ENCODE measurements at regions not wholly inside any gene's neighbourhood (a gene's known extent, or its start where the extent isn't known, plus 50 kb on each side); places are given as distances from the start of the nearest gene placed in this dataset.

- DNase-seq = no peak
Observed at GRCh38 chr5:173785866-173786265, 102.3 kb upstream of the CPEB4 start.

GRCh38 chr5:173786286-173787187 lies 101.6 kb upstream of the CPEB4 start:
- no peak for DNase-seq

DNA sequence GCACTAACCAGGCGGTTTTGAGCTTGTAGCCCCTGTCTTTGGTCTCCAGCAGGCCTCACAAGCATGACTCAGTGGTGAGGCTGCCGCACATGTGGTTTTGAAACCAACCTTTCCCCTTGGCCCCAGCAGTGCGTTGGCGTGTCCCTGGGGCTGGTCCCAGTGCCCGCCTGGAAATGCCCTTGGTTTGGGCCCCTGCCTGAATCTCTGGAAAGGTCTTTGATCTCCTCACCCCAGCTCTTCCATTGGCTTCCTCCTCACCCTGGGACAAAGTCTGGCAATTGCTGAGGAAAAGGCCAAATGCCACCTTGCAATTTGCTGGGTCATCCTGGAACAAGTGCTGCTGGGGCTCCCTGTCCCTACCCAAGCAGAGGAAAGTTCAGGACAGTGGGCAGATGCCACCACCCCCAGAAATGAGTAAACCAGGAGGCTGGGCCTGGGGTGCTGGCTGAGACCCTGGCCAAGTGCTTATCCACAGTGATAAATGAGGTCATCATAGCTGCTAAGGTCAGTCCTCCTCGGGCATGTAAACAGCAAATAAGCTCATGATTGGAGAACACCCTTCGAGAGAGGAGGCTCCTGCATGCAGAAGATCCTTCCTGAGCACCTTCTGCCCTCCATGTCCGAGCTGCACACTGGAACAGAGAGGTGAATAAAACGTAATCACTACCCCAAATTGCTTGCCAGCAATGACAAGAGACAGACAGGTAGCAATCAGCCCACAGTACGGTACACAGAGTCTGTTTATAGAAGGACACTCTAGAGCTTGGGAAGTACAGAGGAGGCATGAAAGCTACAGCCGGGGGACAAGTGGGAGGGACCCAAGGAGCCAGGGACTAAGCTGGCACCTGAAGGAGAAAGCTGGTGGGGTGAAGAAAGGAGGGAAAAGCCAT lies 98.9 kb upstream of the CPEB4 start:
- DNase-seq = no peak

DNA sequence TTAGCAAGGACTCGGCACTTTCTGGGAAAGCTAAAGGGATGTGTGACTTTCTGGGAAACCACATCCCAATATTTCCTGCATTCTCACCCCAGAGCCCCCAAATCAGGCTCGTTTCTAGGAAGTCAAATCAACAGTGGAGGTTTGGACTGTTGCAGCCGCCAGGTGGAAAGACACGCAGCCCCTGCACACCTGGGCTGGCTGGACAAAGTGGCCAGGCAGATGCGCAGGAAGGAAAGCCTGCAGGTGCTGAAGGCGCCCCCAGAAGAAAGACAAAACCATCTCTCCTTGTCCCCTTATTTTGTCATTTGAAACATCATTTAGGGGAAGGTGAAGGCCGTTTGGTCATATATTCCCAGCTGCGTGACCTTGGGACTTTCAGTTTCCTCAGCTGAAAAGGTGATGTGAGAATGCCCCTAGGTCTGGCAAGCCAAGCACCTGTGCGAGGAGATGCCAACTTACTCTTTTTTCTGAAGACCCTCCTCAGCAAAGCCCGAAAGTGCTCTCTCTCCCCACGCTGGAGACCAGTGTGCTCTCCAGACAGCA lies 97.9 kb upstream of the CPEB4 start:
- no peak for DNase-seq

GRCh38 chr5:173790836-173791546 lies 97.2 kb upstream of the CPEB4 start:
- DNase-seq = no peak

GRCh38 chr5:173791878-173792277 lies 96.3 kb upstream of the CPEB4 start:
- DNase-seq = no peak

DNA sequence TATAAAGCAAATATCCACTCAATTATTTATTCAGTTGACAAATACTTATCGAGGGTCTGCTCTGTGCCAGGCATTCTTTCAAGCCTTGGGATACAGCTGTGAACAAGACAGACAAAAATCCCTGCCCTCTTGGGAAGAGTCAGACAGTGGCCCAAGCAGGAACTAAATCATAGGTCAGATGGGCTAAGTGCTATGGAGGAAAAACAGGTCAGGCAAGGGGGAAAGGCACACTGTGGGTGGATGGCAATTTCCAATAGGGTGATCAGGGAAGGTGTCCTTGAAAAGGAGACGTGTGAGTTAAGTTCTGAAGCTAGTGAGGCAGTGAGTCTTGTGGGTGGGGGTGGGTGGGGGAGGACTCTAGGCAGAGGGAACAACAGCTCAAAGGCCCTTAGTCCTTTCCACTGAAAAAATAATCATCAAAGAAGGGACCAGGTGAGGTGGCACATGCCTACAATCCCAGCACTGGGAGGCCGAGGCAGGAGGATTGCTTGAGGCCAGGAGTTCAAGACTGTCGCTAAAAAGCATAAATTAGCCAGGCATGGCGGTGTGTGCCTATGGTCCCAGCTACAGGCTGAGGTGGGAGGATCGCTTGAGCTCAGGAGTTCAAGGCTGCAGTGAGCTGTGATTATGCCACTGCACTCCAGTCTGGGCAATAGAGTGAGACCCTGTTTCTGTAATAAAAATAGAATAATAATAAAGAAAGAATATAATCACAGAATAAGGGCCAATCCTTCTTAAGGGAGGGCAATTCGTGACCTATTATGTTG lies 95.2 kb upstream of the CPEB4 start:
- no peak for DNase-seq

DNA sequence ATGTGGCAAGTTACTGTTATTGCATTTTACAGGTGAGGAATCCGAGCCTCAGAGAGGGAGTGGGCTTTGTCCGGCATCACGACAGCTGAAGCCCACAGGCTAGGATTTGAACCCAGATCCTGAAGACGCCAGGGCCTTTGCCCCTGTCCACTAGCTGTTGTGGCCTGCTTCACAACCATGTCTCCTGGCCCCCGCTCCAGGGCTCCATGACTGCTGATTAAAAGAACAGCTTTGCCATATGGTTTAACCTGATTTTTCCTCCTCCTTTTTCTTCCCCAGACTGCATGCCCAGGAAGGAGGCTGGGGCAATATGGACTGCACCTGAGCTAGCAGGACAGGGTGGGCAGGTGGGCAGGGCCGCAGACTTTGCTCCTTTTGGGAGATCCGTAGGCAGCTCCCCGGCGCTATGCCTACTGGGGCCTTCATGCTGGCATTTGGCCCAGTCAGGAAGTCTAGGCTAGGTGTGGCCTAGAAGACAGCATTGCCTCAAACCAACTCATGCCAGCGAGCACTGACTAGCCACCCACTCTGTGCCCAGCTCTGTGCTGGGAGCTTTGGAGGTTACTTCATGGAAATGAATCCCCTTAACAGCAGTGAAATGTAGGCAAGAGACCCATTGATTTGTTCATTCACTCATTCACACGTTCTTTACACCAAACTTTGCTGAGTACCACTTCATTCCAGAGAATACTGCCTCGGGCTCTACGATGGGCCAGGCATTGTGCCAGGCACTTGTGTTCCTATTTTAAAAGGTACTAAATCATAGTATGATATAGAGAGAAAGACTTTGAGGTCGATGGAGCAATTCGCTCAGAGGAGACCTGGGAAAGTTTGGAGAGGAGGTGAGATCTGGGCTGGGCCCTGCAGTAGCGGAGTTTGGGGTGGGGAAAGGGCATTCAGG lies 94.3 kb upstream of the CPEB4 start:
- DNase-seq = no peak

DNA sequence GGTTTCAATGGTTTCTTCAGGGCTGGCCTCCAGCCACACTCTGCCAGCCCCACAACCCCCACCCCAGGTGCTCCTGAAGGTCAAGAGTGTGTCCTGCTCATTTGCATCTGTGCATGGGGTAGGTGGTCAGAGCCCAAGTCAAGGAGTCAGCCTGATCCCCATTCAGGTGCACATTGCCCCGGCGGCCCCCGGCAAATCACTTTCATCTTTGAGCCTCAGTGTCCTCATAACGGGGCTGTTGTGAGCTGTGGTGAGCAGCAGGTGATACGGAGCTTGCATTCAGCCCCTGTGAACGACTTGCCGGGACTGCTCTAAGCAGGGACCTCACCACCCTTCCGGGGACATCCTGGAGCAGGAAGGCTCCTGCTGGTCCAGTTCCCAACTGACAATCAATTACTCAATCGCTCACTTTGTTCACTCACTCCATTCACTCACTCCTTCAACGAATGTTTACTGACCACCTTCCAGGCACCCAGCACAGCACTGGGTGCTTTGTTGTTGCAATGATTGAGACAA lies 93.2 kb upstream of the CPEB4 start:
- DNase-seq = no peak

DNA sequence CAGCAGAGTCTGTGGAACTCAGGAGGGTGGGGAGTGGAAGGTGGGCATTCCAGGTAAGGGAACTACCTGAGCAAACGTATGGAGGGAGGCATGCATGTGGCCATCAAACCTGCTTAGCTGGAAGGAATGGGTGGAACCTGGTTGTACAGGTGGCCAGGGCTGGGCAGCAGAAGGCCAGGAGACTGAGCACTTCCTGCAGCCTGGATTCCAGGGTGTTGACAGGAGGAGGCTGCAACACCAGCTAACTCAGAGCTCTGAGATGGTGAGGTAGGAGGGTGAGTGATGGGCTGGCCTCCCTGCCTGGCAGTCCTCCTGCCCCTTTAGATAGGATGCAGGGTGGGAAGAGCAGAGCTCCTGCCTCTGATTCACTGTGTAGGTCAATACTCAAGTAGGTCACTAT lies 92.5 kb upstream of the CPEB4 start:
- no peak for DNase-seq

DNA sequence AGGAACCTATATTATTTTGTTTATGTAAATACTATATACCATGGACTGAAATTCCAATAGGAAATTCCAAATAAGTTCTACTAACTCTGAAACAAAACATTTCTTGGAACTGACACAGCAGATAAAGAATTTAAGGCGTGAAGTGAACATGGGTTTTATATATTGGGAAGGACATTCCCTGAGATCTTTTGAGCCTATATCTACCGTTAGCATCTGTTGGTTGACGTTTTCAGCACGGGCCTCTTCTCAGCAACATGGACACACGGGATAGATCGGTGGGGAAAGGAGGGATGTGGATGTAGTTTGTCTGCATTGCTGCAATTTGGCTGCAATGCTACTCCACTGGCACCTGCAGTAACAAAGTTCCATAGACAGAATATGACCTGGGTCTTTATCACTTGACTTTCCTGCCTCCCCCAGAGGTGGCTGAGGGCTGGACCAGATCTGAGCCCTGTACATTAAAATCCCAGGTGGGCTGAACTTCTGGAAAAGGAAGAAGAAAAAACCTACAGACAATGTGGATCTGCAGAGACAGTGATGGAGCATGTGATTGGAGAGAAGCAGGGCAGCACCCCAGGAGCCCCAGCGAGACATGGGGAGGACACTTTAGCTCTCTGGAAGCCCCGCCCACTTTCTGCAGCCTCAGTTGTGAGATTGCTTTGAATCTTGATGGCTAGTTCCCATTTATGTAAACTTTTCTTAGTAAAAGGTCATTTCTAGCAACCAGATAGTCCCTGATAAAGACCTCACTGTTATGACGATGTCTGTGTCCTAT lies 91.2 kb upstream of the CPEB4 start:
- no peak for DNase-seq

DNA sequence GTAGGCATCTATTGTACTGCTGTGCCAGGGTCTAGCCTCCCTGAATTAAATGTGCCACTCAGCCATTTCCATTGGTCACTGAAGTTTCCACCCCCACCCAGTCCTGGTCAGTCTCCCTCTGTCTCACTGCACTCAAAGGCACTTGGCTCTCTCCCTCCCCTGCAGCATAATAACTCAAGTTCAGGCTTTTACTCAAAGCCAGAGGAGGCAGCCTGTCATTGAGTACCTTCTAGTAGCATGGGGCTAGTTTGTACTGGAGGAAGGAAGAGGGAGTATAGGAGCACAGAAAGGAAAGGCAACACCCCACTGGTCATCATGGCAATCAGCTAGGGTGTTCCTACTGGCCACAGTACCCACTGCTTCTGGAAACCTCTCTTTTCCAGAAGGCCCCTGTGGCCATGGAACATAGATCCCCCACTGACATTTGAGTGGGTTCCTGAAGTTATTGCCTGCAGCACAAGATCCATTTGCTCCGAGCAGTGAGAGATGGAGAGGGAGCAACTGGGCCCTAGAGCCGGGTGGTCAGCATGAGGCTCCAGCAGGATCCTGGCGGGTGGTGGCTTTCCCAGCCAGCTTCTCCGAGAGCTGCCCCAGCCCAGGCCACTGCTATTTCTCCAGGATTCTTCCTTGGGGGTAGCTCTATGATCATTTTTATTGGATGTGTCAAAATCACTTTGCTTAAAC lies 89.9 kb upstream of the CPEB4 start:
- no peak for DNase-seq

DNA sequence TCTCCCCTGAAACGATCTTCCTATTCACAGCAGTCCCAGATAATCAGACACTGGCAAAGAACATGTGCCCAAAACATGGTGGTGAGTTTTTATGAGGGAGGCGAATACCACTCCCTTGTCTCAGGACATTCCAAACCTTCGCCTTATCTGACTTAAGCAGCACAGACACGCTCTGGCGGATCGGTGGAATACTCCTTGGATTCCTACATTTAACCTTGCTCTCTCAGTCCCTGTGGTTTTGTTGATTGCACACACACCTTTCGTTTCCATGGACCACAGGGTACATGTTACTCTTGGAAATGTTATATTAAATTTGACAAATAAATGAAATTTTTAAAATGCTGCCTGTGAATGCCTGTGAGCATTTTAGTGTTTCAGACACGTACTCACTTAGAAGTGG lies 87.8 kb upstream of the CPEB4 start:
- no peak for DNase-seq

GRCh38 chr5:173801006-173801405 lies 87.1 kb upstream of the CPEB4 start:
- no peak for DNase-seq

DNA sequence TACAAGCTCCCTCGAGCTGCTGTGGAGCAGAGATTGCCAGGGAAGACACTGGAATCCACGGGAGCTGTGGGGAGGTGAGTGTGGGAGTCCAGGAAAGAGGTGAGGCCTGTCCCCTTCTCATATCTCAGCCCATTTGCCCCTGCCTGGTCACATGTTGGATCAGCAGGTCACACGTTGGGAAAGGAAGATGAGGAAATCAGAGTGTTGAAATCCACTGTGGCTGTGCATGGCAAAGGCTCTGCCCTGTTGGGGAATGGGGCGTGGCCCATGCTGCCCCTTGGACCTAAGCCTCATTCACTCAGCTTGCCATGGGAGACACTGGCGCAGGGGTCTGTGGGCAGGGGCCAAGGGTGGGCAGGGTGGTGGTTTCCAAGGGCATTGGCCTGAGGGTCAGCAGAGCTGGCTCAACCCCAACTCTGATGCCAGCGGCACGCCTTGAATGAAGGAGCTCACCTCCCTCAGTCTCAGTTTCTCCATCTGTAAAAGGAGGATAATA lies 85.4 kb upstream of the CPEB4 start:
- no peak for DNase-seq

GRCh38 chr5:173804579-173804978 lies 83.6 kb upstream of the CPEB4 start:
- DNase-seq = no peak

DNA sequence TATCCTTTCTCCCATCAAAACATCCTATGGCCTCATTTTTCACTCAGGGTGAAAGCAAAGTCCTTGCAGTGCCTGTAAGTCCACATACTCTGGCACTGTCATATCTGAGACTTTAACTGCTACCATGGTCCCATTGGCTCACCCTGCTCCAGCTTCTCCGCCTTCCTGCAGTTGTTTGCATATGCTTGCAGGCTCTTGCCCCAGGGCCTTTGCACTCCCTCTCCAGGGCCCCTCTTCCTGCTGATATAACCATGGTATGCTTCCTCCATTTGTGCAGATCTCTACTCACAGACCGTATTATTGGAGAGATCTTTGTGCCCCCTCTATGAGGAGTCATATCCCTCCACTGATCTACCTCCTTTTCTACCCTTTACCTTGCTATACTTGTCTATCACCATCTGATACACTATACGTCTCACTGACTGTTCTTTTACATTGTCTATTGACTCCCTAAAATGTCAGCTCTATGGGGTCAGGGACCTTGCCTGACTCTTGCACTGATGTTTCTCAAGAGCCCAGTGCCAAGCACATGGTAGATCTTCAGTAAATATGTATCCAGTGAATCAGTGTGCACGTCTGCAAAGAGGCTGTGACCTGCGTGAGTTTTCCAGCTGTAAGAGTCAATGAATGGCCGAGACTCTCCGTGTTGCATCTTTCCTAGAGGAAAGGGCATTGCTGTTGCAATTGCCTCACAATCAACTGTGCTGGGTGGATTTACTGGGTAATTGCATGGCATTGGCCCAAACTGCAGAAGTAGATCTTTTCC lies 81.7 kb upstream of the CPEB4 start:
- no peak for DNase-seq

- DNase-seq = no peak
Observed at GRCh38 chr5:173807181-173807655, 80.9 kb upstream of the CPEB4 start.
